ENCODE measurements at regions not wholly inside any gene's neighbourhood (a gene's known extent, or its start where the extent isn't known, plus 50 kb on each side); places are given as distances from the start of the nearest gene placed in this dataset.

DNA sequence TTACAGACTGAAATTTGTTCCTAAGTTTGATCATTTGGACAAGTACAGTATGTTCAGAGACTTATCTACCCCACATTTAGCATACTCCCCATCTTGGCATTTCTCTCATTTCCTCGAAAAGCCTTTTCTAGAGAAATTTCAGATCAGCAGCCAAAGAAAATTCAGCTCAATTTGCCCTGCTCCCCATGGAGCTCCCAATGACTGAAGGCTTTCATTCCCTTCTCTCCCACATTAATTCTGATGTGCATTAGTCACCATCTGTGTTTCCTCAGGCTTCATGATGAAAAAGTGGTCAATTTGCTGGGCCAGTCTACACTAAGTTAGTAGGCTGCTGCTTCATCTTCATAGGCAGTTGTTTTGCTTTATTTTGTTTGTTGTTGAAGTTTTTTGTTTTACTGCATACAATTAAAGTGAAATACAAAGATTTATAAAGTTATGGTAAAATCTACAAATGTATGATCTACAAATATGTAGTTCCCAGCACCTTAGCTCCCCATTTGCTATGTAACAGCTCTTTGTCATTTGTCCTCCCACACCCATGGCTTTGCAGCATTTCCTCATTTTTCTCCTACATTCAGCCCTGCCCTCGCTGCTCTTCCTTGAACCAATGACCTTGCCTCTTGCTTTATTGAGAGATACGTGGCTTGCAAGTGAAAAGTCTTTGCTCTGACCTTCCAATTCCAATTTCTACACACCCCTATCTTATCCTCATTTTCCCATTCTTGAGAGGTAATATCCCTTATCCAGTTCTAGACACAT lies 193.9 kb downstream of the ANAPC10 start:
- no peak for DNase-seq

DNA sequence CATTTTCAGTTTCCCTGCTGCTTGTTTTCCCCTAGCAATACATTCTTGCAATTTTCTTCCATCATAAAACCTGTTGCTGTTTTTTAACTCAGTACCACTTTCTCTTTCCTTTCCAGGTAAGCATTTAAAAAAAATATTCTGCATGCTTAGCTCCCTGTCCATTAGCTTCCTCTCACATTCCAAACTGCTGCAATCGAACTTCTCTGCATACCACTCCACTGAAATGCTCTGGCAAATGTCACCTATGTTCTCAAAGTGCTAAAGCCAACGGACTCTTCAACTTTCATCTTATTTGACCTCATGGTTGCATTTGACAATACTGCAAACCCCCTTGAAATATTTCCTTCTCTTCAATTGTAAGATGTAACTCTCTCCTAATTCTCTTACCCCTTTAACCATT lies 192.7 kb downstream of the ANAPC10 start:
- DNase-seq = no peak

DNA sequence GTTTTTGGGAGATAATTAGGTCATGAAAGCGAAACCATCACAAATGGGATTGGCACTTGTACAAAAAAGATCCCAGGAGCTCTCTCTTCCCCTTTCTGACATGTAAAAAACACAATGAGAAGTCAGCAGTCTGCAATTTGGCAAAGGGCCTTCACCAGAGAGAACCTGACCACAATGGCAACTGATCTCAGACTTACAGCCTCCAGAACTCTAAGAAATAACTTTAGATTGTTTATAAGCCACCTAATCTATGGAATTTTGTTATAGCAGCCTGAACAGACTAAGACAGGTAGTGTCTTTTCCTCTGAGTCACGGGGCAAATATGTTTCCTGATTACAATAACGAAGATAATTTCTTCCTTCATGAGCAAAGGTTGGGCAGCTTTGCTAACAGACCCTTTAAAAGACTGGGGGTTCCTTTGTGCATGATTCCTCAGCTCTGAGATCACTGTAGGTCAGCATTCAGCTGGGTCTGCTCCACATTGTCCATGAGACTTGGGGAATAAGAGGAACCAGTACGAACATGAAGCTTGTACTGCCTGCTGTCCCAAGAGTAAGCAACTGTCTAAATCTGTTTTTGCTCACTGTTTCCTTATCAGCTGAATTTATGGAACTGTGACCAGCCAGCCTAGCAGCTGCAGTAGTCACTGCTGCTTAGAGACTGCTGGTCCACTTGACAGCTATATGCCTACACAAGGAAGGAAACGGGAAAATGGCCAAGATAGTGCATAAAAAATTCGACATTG lies 191.6 kb downstream of the ANAPC10 start:
- no peak for DNase-seq

GRCh38 chr4:144910723-144911122 lies 187.3 kb downstream of the ANAPC10 start:
- DNase-seq = no peak
